ENCODE measurements at regions not wholly inside any gene's neighbourhood (a gene's known extent, or its start where the extent isn't known, plus 50 kb on each side); places are given as distances from the start of the nearest gene placed in this dataset.

GRCh38 chr7:145339319-145339718 is 503.5 kb upstream of the TPK1 start:
- no peaks in the 10 kb centered on the region for H3K4me1 ChIP-seq (ENCODE audit: insufficient read depth, low read length, severe bottlenecking)
- no peaks in the 10 kb centered on the region for H3K36me3 ChIP-seq (ENCODE audit: insufficient read depth, low read length)
- H3K4me3 ChIP-seq (ENCODE audit: low read depth, low read length, poor library complexity, severe bottlenecking): no peak overlapping the region
- H3K4me2 ChIP-seq (ENCODE audit: low read length): no peak overlapping the region
- no peaks in the 10 kb centered on the region for H3K27me3 ChIP-seq (ENCODE audit: insufficient read depth, low read length)
- H3K79me2 ChIP-seq (ENCODE audit: insufficient read depth, low read length): no peaks in the 10 kb centered on the region
- H3F3A ChIP-seq (ENCODE audit: insufficient read depth, low read length): no peaks in the 10 kb centered on the region
- no peaks in the 10 kb centered on the region for H4K20me1 ChIP-seq (ENCODE audit: insufficient read depth, low read length)
- H2AFZ ChIP-seq (ENCODE audit: low read length): no peak overlapping the region
- no peak overlapping the region for H3K27ac ChIP-seq (ENCODE audit: low read depth, low read length, poor library complexity, severe bottlenecking)
- no peaks in the 10 kb centered on the region for H3K9me3 ChIP-seq (ENCODE audit: low read length)
- no peak for TF ChIP-seq CTCF (IDR thresholded peaks at IDR 0.05; ENCODE audit: low read length)
- no peak for TF ChIP-seq EZH2 (IDR thresholded peaks at IDR 0.05; ENCODE audit: borderline replicate concordance, low read length)
- no peak overlapping the region for H3K9ac ChIP-seq (ENCODE audit: low read length)
- H3K9me2 ChIP-seq (ENCODE audit: low read depth, low read length): no peaks in the 10 kb centered on the region; the same call in none of the 2 replicates

GRCh38 chr7:145331522-145331921 is 495.7 kb upstream of the TPK1 start:
- Histone ChIP-seq H3K4me3 (ENCODE audit: low read depth, low read length, poor library complexity, severe bottlenecking) (no peak overlapping the region), H3K27ac (ENCODE audit: low read depth, low read length, poor library complexity, severe bottlenecking) (no peak overlapping the region), H3K36me3 (ENCODE audit: insufficient read depth, low read length) (no peaks in the 10 kb centered on the region), H3K4me2 (ENCODE audit: low read length) (no peak overlapping the region), H3K9me2 (ENCODE audit: low read depth, low read length) (no peaks in the 10 kb centered on the region), H3K9me3 (ENCODE audit: low read length) (no peaks in the 10 kb centered on the region), H3K27me3 (ENCODE audit: insufficient read depth, low read length) (no peaks in the 10 kb centered on the region), H3F3A (ENCODE audit: insufficient read depth, low read length) (no peaks in the 10 kb centered on the region), H2AFZ (ENCODE audit: low read length) (no peak overlapping the region), H3K9ac (ENCODE audit: low read length) (no peak overlapping the region), H3K79me2 (ENCODE audit: insufficient read depth, low read length) (no peaks in the 10 kb centered on the region), H3K4me1 (ENCODE audit: insufficient read depth, low read length, severe bottlenecking) (no peaks in the 10 kb centered on the region), H4K20me1 (ENCODE audit: insufficient read depth, low read length) (no peaks in the 10 kb centered on the region)
- TF ChIP-seq EZH2 (IDR thresholded peaks at IDR 0.05; ENCODE audit: borderline replicate concordance, low read length) (no peak), CTCF (IDR thresholded peaks at IDR 0.05; ENCODE audit: low read length) (no peak)

DNA sequence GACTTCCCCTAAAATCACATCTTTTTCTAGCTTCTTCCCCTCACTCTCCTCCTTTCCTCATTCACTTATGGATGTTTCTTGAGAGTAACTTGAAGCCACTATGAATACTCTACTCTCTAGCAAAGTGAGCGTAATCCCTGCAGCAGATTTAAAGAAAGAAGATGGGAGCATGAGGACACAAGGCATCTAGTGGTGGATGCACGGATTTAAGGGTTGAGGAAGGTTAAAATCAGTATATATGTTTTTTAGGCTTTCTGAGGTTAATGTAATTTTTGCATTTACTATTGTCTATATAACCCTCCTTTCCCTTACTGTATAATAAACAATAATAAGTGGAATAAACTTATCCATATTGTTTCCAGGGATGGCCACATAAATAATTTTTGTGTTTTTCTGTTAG is 495.2 kb upstream of the TPK1 start:
- H3K4me1 ChIP-seq (ENCODE audit: insufficient read depth, low read length, severe bottlenecking): no peaks in the 10 kb centered on the region
- H3F3A ChIP-seq (ENCODE audit: insufficient read depth, low read length): no peaks in the 10 kb centered on the region
- no peaks in the 10 kb centered on the region for H3K36me3 ChIP-seq (ENCODE audit: insufficient read depth, low read length)
- H3K4me2 ChIP-seq (ENCODE audit: low read length): no peak overlapping the region
- no peaks in the 10 kb centered on the region for H4K20me1 ChIP-seq (ENCODE audit: insufficient read depth, low read length)
- H3K9ac ChIP-seq (ENCODE audit: low read length): no peak overlapping the region
- no peaks in the 10 kb centered on the region for H3K9me2 ChIP-seq (ENCODE audit: low read depth, low read length)
- no peak overlapping the region for H2AFZ ChIP-seq (ENCODE audit: low read length)
- H3K79me2 ChIP-seq (ENCODE audit: insufficient read depth, low read length): no peaks in the 10 kb centered on the region
- no peaks in the 10 kb centered on the region for H3K27me3 ChIP-seq (ENCODE audit: insufficient read depth, low read length)
- H3K9me3 ChIP-seq (ENCODE audit: low read length): no peaks in the 10 kb centered on the region
- no peak overlapping the region for H3K4me3 ChIP-seq (ENCODE audit: low read depth, low read length, poor library complexity, severe bottlenecking)
- TF ChIP-seq EZH2 (IDR thresholded peaks at IDR 0.05; ENCODE audit: borderline replicate concordance, low read length) (no peak), CTCF (IDR thresholded peaks at IDR 0.05; ENCODE audit: low read length) (peak; percentile 38; the same call in 1 of the 2 replicates)
- no peak overlapping the region for H3K27ac ChIP-seq (ENCODE audit: low read depth, low read length, poor library complexity, severe bottlenecking)

Measured in OCI-LY1 (cell line).